Type B pancreatic cell (in vitro differentiated cells): ENCODE measurements at regions not wholly inside any gene's neighbourhood (a gene's known extent, or its start where the extent isn't known, plus 50 kb on each side); places are given as distances from the start of the nearest gene placed in this dataset.
"Not testable (repeated sequence)": the region's sequence is repeated elsewhere in the genome, so short reads cannot be mapped to it uniquely, and the experiment has no call there.

Source experiments
- DNase-seq: peaks from one replicate; pipeline ENCODE4 v3.0.0; 2021; ENCODE audit warnings: mixed read lengths; ENCODE audit not compliant: unreplicated experiment; ENCODE audit errors: extremely low spot score
- H3K27ac Mint-ChIP-seq: 2 replicates; pipeline ENCODE4 v1.8.0; 2021; ENCODE audit warnings: mild to moderate bottlenecking, mixed read lengths
- H3K27me3 Mint-ChIP-seq: 2 replicates; pipeline ENCODE4 v1.8.0; 2021; ENCODE audit warnings: mixed read lengths
- H3K36me3 Mint-ChIP-seq: 2 replicates; pipeline ENCODE4 v1.8.0; 2021; ENCODE audit warnings: mixed read lengths
- H3K4me1 Mint-ChIP-seq: one replicate; pipeline ENCODE4 v1.8.0; 2021; ENCODE audit warnings: mixed read lengths; ENCODE audit not compliant: unreplicated experiment
- H3K4me3 Mint-ChIP-seq: 2 replicates; pipeline ENCODE4 v1.8.0; 2021; ENCODE audit warnings: mild to moderate bottlenecking, mixed read lengths
- H3K9me3 Mint-ChIP-seq: 2 replicates; pipeline ENCODE4 v1.8.0; 2021; ENCODE audit warnings: mixed read lengths
- CTCF ChIP-seq: fragments of 200-600 bp; sonication (generic); conservative IDR thresholded peaks from 2 replicates; pipeline ENCODE4 v1.5.0; 2021; ENCODE audit warnings: antibody characterized with exemption, mild to moderate bottlenecking

- no peaks in the 10 kb centered on the region for H3K9me3 Mint-ChIP-seq
- no peaks in the 10 kb centered on the region for H3K36me3 Mint-ChIP-seq
- H3K27ac Mint-ChIP-seq = no peak overlapping the region
- no peak for TF ChIP-seq CTCF
- H3K27me3 Mint-ChIP-seq = no peaks in the 10 kb centered on the region
- no peak for DNase-seq
- H3K4me3 Mint-ChIP-seq = no peak overlapping the region
- H3K4me1 Mint-ChIP-seq = no peaks in the 10 kb centered on the region
Observed at GRCh38 chr6:121548131-121548530, 112.7 kb downstream of the GJA1 start.

GRCh38 chr6:121549736-121550135 lies 114.3 kb downstream of the GJA1 start:
- Mint-ChIP-seq H3K27ac (no peak overlapping the region), H3K36me3 (no peaks in the 10 kb centered on the region), H3K27me3 (no peaks in the 10 kb centered on the region), H3K4me1 (no peaks in the 10 kb centered on the region), H3K4me3 (no peak overlapping the region), H3K9me3 (no peaks in the 10 kb centered on the region)
- no peak for DNase-seq
- TF ChIP-seq CTCF = no peak

DNA sequence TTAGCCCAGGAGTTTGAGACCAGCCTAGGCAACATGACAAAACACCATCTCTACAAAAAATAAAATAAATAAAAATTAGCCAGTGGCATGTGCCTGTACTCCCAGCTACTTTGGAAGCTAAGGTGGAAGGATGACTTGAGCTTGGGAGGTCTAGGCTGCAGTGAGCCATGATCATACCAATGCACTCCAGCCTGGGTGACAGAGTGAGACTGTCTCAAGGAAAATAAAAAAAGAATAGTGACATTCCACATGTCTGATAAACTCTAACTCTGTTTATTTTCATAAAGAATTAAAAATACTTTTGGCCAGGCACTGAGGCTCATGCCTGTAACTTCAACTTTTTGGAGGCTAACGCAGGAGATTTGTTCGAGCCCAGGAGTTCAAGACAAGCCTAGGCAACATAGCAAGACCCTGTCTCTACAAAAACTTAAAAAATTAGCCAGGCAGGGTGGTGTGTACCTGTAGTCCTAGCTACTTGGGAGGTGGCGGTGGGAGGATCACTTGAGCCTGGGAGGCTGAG lies 115.1 kb downstream of the GJA1 start:
- H3K4me1 Mint-ChIP-seq = no peaks in the 10 kb centered on the region
- TF ChIP-seq CTCF = no peak
- no peaks in the 10 kb centered on the region for H3K9me3 Mint-ChIP-seq
- no peaks in the 10 kb centered on the region for H3K36me3 Mint-ChIP-seq
- no peak overlapping the region for H3K4me3 Mint-ChIP-seq
- DNase-seq = no peak
- no peak overlapping the region for H3K27ac Mint-ChIP-seq
- no peaks in the 10 kb centered on the region for H3K27me3 Mint-ChIP-seq

DNA sequence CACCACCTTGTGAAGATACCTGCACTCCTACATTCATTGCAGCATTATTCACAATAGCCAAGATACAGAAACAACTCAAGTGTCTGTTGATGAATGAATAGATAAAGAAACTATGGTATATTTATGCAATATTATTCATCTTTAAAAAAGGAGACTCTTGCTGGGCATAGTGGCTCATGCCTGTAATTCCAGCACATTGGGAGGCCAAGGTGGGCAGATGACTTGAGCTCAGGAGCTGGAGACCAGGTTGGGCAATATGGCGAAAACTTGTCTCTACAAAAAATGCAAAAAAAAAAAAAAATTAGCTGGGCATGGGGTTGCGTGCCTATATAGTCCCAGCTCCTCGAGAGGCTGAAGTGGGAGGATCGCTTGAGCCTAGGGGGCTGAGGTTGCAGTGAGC lies 119.8 kb downstream of the GJA1 start:
- TF ChIP-seq CTCF = no peak
- no peaks in the 10 kb centered on the region for H3K27me3 Mint-ChIP-seq
- no peaks in the 10 kb centered on the region for H3K36me3 Mint-ChIP-seq
- no peaks in the 10 kb centered on the region for H3K4me1 Mint-ChIP-seq
- H3K9me3 Mint-ChIP-seq = no peaks in the 10 kb centered on the region
- H3K27ac Mint-ChIP-seq = no peak overlapping the region
- H3K4me3 Mint-ChIP-seq = no peak overlapping the region
- no peak for DNase-seq

DNA sequence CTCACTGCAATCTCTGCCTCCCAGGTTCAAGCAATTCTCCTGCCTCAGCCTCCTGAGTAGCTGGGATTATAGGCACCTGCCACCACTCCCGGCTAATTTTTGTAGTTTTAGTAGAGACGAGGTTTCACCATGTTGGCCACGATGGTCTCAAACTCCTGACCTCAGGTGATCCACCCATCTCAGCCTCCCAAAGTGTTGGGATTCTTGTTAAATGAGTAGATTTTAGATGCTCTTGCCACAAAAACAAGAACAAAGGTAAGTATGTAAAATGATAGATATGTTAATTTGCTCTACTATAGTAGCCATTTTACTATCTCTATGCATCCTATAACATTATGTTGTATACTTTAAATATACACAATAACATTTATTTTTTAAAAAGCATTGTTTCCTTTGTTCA lies 120.7 kb downstream of the GJA1 start:
- not testable (repeated sequence) for H3K36me3 Mint-ChIP-seq, H3K27me3 Mint-ChIP-seq, H3K4me1 Mint-ChIP-seq, H3K9me3 Mint-ChIP-seq, H3K27ac Mint-ChIP-seq, DNase-seq, H3K4me3 Mint-ChIP-seq

DNA sequence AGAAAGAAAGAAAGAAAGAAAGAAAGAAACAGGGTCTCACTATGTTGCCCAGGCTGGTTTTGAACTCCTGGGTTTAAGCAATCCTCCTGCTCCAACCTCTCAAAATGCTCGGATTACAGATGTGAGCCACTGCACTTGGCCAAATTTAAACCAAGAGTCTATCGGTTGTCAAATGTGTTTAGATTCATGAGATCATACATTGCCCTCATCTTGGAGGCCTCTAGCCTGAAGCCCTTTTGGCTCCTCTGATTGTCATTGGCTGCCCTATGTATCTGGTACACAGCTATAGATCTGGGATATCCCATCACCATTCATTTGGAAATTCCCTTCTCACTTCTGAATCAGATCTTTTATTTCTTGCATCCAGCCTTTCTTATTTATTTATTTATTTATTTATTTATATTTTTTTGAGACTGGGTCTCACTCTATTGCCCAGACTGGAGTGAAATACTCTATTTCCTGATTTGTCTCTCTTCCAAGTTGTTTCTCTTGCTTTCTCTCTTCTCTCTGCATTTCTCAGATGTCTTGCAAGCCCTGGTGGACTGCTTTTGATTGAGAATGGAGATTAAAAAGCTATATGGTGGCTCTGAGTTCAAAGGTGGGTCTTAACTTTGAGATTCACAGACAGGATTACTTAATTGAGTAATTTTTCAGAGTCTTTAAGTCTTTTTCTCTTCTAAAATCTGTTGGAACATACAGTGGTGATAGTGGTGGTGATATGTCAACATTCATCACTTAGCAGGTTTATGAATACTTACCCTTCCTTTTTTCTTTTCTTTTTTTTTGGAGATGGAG lies 121.9 kb downstream of the GJA1 start:
- no peak for DNase-seq
- Mint-ChIP-seq H3K27ac (no peak overlapping the region), H3K4me1 (no peaks in the 10 kb centered on the region), H3K36me3 (no peaks in the 10 kb centered on the region), H3K9me3 (no peaks in the 10 kb centered on the region), H3K4me3 (no peak overlapping the region), H3K27me3 (no peaks in the 10 kb centered on the region)
- no peak for TF ChIP-seq CTCF
